ENCODE measurements at regions not wholly inside any gene's neighbourhood (a gene's known extent, or its start where the extent isn't known, plus 50 kb on each side); places are given as distances from the start of the nearest gene placed in this dataset.

GRCh38 chr2:234601213-234601612 is 104.3 kb upstream of the ARL4C start:
- no peak for DNase-seq (ENCODE audit: low read depth in 2 of 2)

GRCh38 chr2:234597576-234597861 is 100.6 kb upstream of the ARL4C start:
- no peak for DNase-seq (ENCODE audit: low read depth in 2 of 2)

GRCh38 chr2:234596696-234597575 is 100.1 kb upstream of the ARL4C start:
- no peak for DNase-seq (ENCODE audit: low read depth in 2 of 2)

GRCh38 chr2:234595829-234596228 is 98.9 kb upstream of the ARL4C start:
- no peak for DNase-seq (ENCODE audit: low read depth in 2 of 2)

- no peak for DNase-seq (ENCODE audit: low read depth in 2 of 2)
Measured at GRCh38 chr2:234594715-234595114, 97.8 kb upstream of the ARL4C start.

- no peak for DNase-seq (ENCODE audit: low read depth in 2 of 2)
Measured at GRCh38 chr2:234593636-234594035, 96.8 kb upstream of the ARL4C start.

- DNase-seq (ENCODE audit: low read depth in 2 of 2) = no peak
Measured at GRCh38 chr2:234592541-234592940, 95.7 kb upstream of the ARL4C start.

GRCh38 chr2:234590076-234590475 is 93.2 kb upstream of the ARL4C start:
- DNase-seq (ENCODE audit: low read depth in 2 of 2) = no peak

- no peak for DNase-seq (ENCODE audit: low read depth in 2 of 2)
Measured at GRCh38 chr2:234588054-234588430, 91.2 kb upstream of the ARL4C start.

- no peak for DNase-seq (ENCODE audit: low read depth in 2 of 2)
Measured at GRCh38 chr2:234587341-234588053, 90.6 kb upstream of the ARL4C start.

- DNase-seq (ENCODE audit: low read depth in 2 of 2) = no peak
Measured at GRCh38 chr2:234583331-234583730, 86.5 kb upstream of the ARL4C start.

GRCh38 chr2:234580686-234581085 is 83.8 kb upstream of the ARL4C start:
- no peak for DNase-seq (ENCODE audit: low read depth in 2 of 2)

- no peak for DNase-seq (ENCODE audit: low read depth in 2 of 2)
Measured at GRCh38 chr2:234579231-234579962, 82.5 kb upstream of the ARL4C start.

- no peak for DNase-seq (ENCODE audit: low read depth in 2 of 2)
Measured at GRCh38 chr2:234578389-234578788, 81.5 kb upstream of the ARL4C start.

- DNase-seq (ENCODE audit: low read depth in 2 of 2) = no peak
Measured at GRCh38 chr2:234577191-234577590, 80.3 kb upstream of the ARL4C start.

- DNase-seq (ENCODE audit: low read depth in 2 of 2) = no peak
Measured at GRCh38 chr2:234571620-234572407, 74.9 kb upstream of the ARL4C start.

- no peak for DNase-seq (ENCODE audit: low read depth in 2 of 2)
Measured at GRCh38 chr2:234570476-234570875, 73.6 kb upstream of the ARL4C start.

- no peak for DNase-seq (ENCODE audit: low read depth in 2 of 2)
Measured at GRCh38 chr2:234569776-234570430, 73.0 kb upstream of the ARL4C start.

- DNase-seq (ENCODE audit: low read depth in 2 of 2) = no peak
Measured at GRCh38 chr2:234566622-234567021, 69.7 kb upstream of the ARL4C start.

GRCh38 chr2:234565842-234566619 is 69.2 kb upstream of the ARL4C start:
- no peak for DNase-seq (ENCODE audit: low read depth in 2 of 2)

- no peak for DNase-seq (ENCODE audit: low read depth in 2 of 2)
Measured at GRCh38 chr2:234565201-234565600, 68.3 kb upstream of the ARL4C start.
